Right lobe of liver (tissue), 6 donors: ENCODE measurements at regions not wholly inside any gene's neighbourhood (a gene's known extent, or its start where the extent isn't known, plus 50 kb on each side); places are given as distances from the start of the nearest gene placed in this dataset.

Source experiments
- ATAC-seq, 4 donors: fragments of 200-7000 bp; cut with Tn5 transposase; one replicate each; pipeline ENCODE4 v1.9.1; 2020; ENCODE audit warnings: mild to moderate bottlenecking in 4 of 4, moderate library complexity in 4 of 4
- DNase-seq, 3 donors: peaks; one replicate each; pipeline ENCODE4 v3.0.0-alpha.2; 2020
- H3K27ac ChIP-seq, 3 donors: fragments of 200-600 bp; one replicate each; pipeline ENCODE4 v1.8.0; 2022
- H3K27me3 ChIP-seq, 2 donors: fragments of 200-600 bp; one replicate each; pipeline ENCODE4 v1.8.0; 2022
- H3K36me3 ChIP-seq, 4 donors: fragments of 200-600 bp; sonication (generic) in 1 of 4; one replicate each; pipeline versions ENCODE4 v1.5.1 to v1.8.0; 2017 to 2022; ENCODE audit warnings: control low read depth in 1 of 4
- H3K4me1 ChIP-seq, 4 donors: fragments of 200-600 bp; sonication (generic) in 1 of 4; one replicate each; pipeline versions ENCODE4 v1.5.1 to v1.8.0; 2017 to 2022; ENCODE audit warnings: control low read depth in 1 of 4
- H3K4me3 ChIP-seq, 3 donors: fragments of 200-600 bp; one replicate each; pipeline ENCODE4 v1.8.0; 2022
- H3K9me3 ChIP-seq, 4 donors: fragments of 200-600 bp; sonication (generic) in 1 of 4; one replicate each; pipeline versions ENCODE4 v1.5.1 to v1.8.0; 2017 to 2022; ENCODE audit warnings: control low read depth in 1 of 4
- CTCF ChIP-seq, 4 donors: fragments of 200-600 bp in 3 of 4; fragments of 450-650 bp in 1 of 4; IDR thresholded peaks; one replicate each; pipeline versions ENCODE4 v1.5.1 to v1.8.0; 2016 to 2022; ENCODE audit warnings: antibody characterized with exemption in 4 of 4, mild to moderate bottlenecking in 2 of 4
- POLR2A ChIP-seq: fragments of 450-650 bp; IDR thresholded peaks from one replicate; pipeline ENCODE4 v1.6.1; 2017; ENCODE audit warnings: antibody characterized with exemption, mild to moderate bottlenecking
- WGBS: methylation state at CpG from one replicate; pipeline ENCODE4 v1.1.6; 2018; ENCODE audit warnings: low coverage, low lambda C conversion rate; ENCODE audit not compliant: insufficient coverage; ENCODE audit errors: missing lambda C conversion rate; 5-methylcytosine and 5-hydroxymethylcytosine counted together
- intact Hi-C, 2 donors: fragments of 100-400 bp; cut with DNase I; formaldehyde crosslinking; loops; one replicate each; pipeline versions ENCODE4 v1.11.2 to v1.14.1; 2022
- donor health status: DM: no; HTN: yes; CAD: no.
- donor health status: DM: no; HTN: no; CAD: no.
- donor health status: DM: no; HTN: no; CAD: no.
- donor health status: DM: no; HTN: yes; CAD: no.
- donor health status: DM: no; HTN: yes; CAD: no.

- ATAC-seq = no peak
- WGBS = 77% methylated on average over 7 of the region's 7 CpGs
- intact Hi-C loops = no loop called here
These were observed 68.4 kb upstream of the SMARCA2 start for GRCh38 chr9:1946526-1947283.

GRCh38 chr9:1947438-1947837 is 67.7 kb upstream of the SMARCA2 start:
- intact Hi-C loops = no loop called here
- no peak overlapping the region for H3K4me3 ChIP-seq
- H3K9me3 ChIP-seq = no peaks in the 10 kb centered on the region
- ATAC-seq (no peak), DNase-seq (no peak)
- H3K27ac ChIP-seq = no peak overlapping the region
- peaks cover 0 to 17% (median 5%) of the 10 kb centered on the region in 4 donors for H3K4me1 ChIP-seq
- TF ChIP-seq POLR2A (no peak), CTCF (IDR thresholded peaks at IDR 0.05) (no peak)
- H3K27me3 ChIP-seq = no peaks in the 10 kb centered on the region
- H3K36me3 ChIP-seq = no peaks in the 10 kb centered on the region
- 38% methylated on average over 4 of the region's 4 CpGs for WGBS

More at GRCh38 chr9:1946526-1947283, 68.4 kb upstream of the SMARCA2 start:
- Histone ChIP-seq H3K27ac (no peak overlapping the region), H3K4me1 (peaks cover 0 to 14% (median 4%) of the 10 kb centered on the region in 4 donors), H3K9me3 (no peaks in the 10 kb centered on the region), H3K36me3 (no peaks in the 10 kb centered on the region), H3K27me3 (no peaks in the 10 kb centered on the region), H3K4me3 (no peak overlapping the region)
- no peak for DNase-seq
- no peak for TF ChIP-seq CTCF (IDR thresholded peaks at IDR 0.05)
- TF ChIP-seq POLR2A = no peak

- Histone ChIP-seq H3K4me3 (no peak overlapping the region), H3K27me3 (no peaks in the 10 kb centered on the region), H3K36me3 (no peaks in the 10 kb centered on the region), H3K9me3 (no peaks in the 10 kb centered on the region), H3K4me1 (peaks cover 0 to 17% (median 5%) of the 10 kb centered on the region in 4 donors), H3K27ac (no peak overlapping the region)
- 93% methylated on average over 4 of the region's 4 CpGs for WGBS
- ATAC-seq = no peak
- no peak for TF ChIP-seq POLR2A
- TF ChIP-seq CTCF (IDR thresholded peaks at IDR 0.05) = no peak
- no peak for DNase-seq
- intact Hi-C loops = no loop called here
These were observed 66.6 kb upstream of the SMARCA2 start for GRCh38 chr9:1948541-1948940.

GRCh38 chr9:1951446-1951845 is 63.7 kb upstream of the SMARCA2 start:
- no peaks in the 10 kb centered on the region for H3K9me3 ChIP-seq
- H3K27me3 ChIP-seq = no peaks in the 10 kb centered on the region
- intact Hi-C loops = no loop called here
- 48% methylated on average over 2 of the region's 2 CpGs for WGBS
- no peak for TF ChIP-seq CTCF (IDR thresholded peaks at IDR 0.05)
- no peak for TF ChIP-seq POLR2A
- H3K4me3 ChIP-seq = no peak overlapping the region
- ATAC-seq (peak; percentile 89 to 92 (median 90)), DNase-seq (peak in 1 of 3 donors; percentile 74)
- no peaks in the 10 kb centered on the region for H3K36me3 ChIP-seq
- peak overlapping the region in 1 of 3 donors; percentile 17 for H3K27ac ChIP-seq
- H3K4me1 ChIP-seq = peaks cover 0 to 27% (median 5%) of the 10 kb centered on the region in 4 donors
